ENCODE measurements at regions not wholly inside any gene's neighbourhood (a gene's known extent, or its start where the extent isn't known, plus 50 kb on each side); places are given as distances from the start of the nearest gene placed in this dataset.

- DNase-seq (ENCODE audit: low spot score, unreplicated experiment) = no peak
- no peak overlapping the region for H3K4me3 Mint-ChIP-seq (ENCODE audit: low read depth)
- no peaks in the 10 kb centered on the region for H3K4me1 Mint-ChIP-seq (ENCODE audit: low read depth)
- TF ChIP-seq CTCF (IDR thresholded peaks at IDR 0.05; ENCODE audit: unreplicated experiment) = no peak
- no peaks in the 10 kb centered on the region for H3K9me3 Mint-ChIP-seq (ENCODE audit: low read depth)
- no peak overlapping the region for H3K27ac Mint-ChIP-seq
- no peaks in the 10 kb centered on the region for H3K27me3 Mint-ChIP-seq
- H3K36me3 Mint-ChIP-seq (ENCODE audit: insufficient read depth) = no peaks in the 10 kb centered on the region
Measured at GRCh38 chrX:43522582-43522981, 133.5 kb upstream of the MAOA start.

- H3K4me3 Mint-ChIP-seq (ENCODE audit: low read depth) = no peak overlapping the region
- H3K27me3 Mint-ChIP-seq = no peaks in the 10 kb centered on the region
- no peak overlapping the region for H3K27ac Mint-ChIP-seq
- H3K9me3 Mint-ChIP-seq (ENCODE audit: low read depth) = peaks cover 5% of the 10 kb centered on the region
- H3K4me1 Mint-ChIP-seq (ENCODE audit: low read depth) = no peaks in the 10 kb centered on the region
- no peak for TF ChIP-seq CTCF (IDR thresholded peaks at IDR 0.05; ENCODE audit: unreplicated experiment)
- H3K36me3 Mint-ChIP-seq (ENCODE audit: insufficient read depth) = no peaks in the 10 kb centered on the region
- DNase-seq (ENCODE audit: low spot score, unreplicated experiment) = no peak
Measured at GRCh38 chrX:43525901-43526610, 130.0 kb upstream of the MAOA start.

- no peak for DNase-seq (ENCODE audit: low spot score, unreplicated experiment)
- Mint-ChIP-seq H3K27me3 (no peaks in the 10 kb centered on the region), H3K9me3 (ENCODE audit: low read depth) (peaks cover 5% of the 10 kb centered on the region), H3K36me3 (ENCODE audit: insufficient read depth) (no peaks in the 10 kb centered on the region), H3K27ac (no peak overlapping the region), H3K4me1 (ENCODE audit: low read depth) (no peaks in the 10 kb centered on the region), H3K4me3 (ENCODE audit: low read depth) (no peak overlapping the region)
- TF ChIP-seq CTCF (IDR thresholded peaks at IDR 0.05; ENCODE audit: unreplicated experiment) = no peak
Measured at GRCh38 chrX:43526878-43527277, 129.2 kb upstream of the MAOA start.

- DNase-seq (ENCODE audit: low spot score, unreplicated experiment) = no peak
- Mint-ChIP-seq H3K4me1 (ENCODE audit: low read depth) (no peaks in the 10 kb centered on the region), H3K36me3 (ENCODE audit: insufficient read depth) (no peaks in the 10 kb centered on the region), H3K27me3 (no peaks in the 10 kb centered on the region), H3K9me3 (ENCODE audit: low read depth) (peaks cover 5% of the 10 kb centered on the region), H3K4me3 (ENCODE audit: low read depth) (no peak overlapping the region), H3K27ac (no peak overlapping the region)
- no peak for TF ChIP-seq CTCF (IDR thresholded peaks at IDR 0.05; ENCODE audit: unreplicated experiment)
Measured at GRCh38 chrX:43527801-43528200, 128.3 kb upstream of the MAOA start.

GRCh38 chrX:43530837-43531236 lies 125.3 kb upstream of the MAOA start:
- no peak overlapping the region for H3K27ac Mint-ChIP-seq
- H3K27me3 Mint-ChIP-seq = no peaks in the 10 kb centered on the region
- H3K4me3 Mint-ChIP-seq (ENCODE audit: low read depth) = no peak overlapping the region
- no peak for DNase-seq (ENCODE audit: low spot score, unreplicated experiment)
- no peak for TF ChIP-seq CTCF (IDR thresholded peaks at IDR 0.05; ENCODE audit: unreplicated experiment)
- H3K36me3 Mint-ChIP-seq (ENCODE audit: insufficient read depth) = no peaks in the 10 kb centered on the region
- peaks cover 24% of the 10 kb centered on the region for H3K9me3 Mint-ChIP-seq (ENCODE audit: low read depth)
- H3K4me1 Mint-ChIP-seq (ENCODE audit: low read depth) = no peaks in the 10 kb centered on the region

Data from progenitor cell of endocrine pancreas (in vitro differentiated cells).